LNCaP clone FGC (cell line): ENCODE measurements at regions not wholly inside any gene's neighbourhood (a gene's known extent, or its start where the extent isn't known, plus 50 kb on each side); places are given as distances from the start of the nearest gene placed in this dataset.
A peak's percentile ranks its signal among the peaks of the same experiment; 100 is the strongest.

Experiments
- DNase-seq: peaks from one replicate; pipeline ENCODE4 v3.0.0-alpha.2; 2011; ENCODE audit warnings: low read depth
- H3K4me3 ChIP-seq: 2 replicates; pipeline ENCODE4 v1.5.1; 2011; ENCODE audit warnings: mild to moderate bottlenecking, low read depth, low read length, control low read depth
- TF ChIP-seq, protein P1 (sequence below): IDR thresholded peaks from 2 replicates; pipeline ENCODE4 v1.5.1; 2012; ENCODE audit warnings: mild to moderate bottlenecking; ENCODE audit not compliant: control insufficient read depth, insufficient read depth; ENCODE audit errors: extremely low read depth

DNA sequence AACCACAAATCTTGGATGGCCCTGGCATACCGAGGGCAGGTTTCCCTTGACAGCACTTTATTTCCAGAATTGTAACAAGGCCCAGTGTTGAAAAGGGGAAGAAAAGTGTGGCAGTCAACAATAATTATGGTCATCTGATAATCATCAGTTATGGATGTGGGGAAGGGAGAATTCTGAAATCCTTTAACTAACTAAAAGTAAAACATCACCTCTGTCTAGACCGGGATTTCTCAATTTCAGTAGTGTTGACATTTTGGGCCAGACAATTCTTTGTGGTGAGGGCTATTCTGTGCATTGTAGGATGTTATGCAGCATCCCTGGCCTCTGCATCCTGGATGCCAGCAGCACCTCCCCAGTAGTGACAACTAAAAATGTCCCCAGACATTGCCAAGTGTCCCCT is 140.4 kb downstream of the PSAT1 start:
- TF ChIP-seq, protein P1, sequence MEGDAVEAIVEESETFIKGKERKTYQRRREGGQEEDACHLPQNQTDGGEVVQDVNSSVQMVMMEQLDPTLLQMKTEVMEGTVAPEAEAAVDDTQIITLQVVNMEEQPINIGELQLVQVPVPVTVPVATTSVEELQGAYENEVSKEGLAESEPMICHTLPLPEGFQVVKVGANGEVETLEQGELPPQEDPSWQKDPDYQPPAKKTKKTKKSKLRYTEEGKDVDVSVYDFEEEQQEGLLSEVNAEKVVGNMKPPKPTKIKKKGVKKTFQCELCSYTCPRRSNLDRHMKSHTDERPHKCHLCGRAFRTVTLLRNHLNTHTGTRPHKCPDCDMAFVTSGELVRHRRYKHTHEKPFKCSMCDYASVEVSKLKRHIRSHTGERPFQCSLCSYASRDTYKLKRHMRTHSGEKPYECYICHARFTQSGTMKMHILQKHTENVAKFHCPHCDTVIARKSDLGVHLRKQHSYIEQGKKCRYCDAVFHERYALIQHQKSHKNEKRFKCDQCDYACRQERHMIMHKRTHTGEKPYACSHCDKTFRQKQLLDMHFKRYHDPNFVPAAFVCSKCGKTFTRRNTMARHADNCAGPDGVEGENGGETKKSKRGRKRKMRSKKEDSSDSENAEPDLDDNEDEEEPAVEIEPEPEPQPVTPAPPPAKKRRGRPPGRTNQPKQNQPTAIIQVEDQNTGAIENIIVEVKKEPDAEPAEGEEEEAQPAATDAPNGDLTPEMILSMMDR = no peak
- H3K4me3 ChIP-seq = no peak overlapping the region
- DNase-seq = no peak

DNA sequence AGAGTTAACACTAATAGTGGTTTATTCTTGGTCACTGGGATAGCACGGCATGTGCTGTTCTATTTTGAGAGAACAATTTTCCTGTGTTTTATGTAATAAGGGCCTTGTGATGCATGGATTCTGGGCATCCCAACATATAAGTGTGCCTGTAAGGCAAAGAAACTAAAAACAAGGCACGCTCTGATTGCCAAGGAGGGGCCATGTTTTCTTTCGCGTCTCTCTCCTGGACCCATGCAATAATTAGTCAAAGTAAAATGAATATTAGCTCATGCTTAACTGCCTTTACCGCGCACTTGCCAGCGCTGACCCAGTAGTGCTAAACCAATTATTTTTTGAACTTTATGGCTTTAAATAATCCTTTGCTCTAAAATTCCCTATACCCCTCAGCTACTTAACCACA is 140.9 kb downstream of the PSAT1 start:
- TF ChIP-seq, protein P1 = no peak
- no peak for DNase-seq
- no peak overlapping the region for H3K4me3 ChIP-seq

DNA sequence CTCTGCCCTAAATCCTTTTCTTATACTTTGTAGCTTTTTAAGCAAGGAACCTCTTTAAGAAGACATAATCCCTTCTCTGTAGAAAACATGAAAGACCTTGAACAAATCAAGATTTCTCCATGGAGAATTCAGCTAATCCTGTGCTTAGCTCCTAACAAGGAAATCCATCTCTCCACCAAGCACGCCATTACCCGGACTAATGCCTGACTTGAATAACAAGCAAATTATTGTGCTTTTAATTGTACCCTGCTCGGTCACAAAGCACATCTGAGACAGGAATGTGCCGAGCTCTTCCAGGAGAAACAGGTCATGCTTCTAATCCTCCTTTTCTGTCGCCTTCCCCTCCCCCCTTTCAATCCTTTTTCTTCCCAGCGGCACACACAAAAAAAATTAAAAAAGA is 141.3 kb downstream of the PSAT1 start:
- TF ChIP-seq, protein P1 = no peak
- no peak overlapping the region for H3K4me3 ChIP-seq
- no peak for DNase-seq

DNA sequence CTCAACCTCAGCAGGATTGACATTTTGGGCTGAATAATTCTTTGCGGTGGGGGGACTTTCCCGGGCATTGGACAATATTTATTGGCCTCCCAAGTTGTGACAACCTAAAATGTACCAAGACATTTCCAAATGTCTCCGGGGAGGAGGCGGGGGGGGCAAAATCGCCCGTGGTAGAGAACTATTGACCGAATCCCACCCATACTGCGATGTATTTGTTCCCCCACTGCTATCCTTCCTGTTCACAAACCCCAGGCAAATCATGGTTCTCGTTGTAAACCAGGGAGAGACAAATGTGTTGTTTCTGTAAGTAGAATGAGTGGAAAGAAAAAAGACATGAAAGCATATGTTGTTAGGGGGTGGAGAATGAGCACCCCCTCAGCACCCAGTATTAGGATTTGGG is 141.9 kb downstream of the PSAT1 start:
- H3K4me3 ChIP-seq = no peak overlapping the region
- TF ChIP-seq, protein P1 = no peak
- no peak for DNase-seq

DNA sequence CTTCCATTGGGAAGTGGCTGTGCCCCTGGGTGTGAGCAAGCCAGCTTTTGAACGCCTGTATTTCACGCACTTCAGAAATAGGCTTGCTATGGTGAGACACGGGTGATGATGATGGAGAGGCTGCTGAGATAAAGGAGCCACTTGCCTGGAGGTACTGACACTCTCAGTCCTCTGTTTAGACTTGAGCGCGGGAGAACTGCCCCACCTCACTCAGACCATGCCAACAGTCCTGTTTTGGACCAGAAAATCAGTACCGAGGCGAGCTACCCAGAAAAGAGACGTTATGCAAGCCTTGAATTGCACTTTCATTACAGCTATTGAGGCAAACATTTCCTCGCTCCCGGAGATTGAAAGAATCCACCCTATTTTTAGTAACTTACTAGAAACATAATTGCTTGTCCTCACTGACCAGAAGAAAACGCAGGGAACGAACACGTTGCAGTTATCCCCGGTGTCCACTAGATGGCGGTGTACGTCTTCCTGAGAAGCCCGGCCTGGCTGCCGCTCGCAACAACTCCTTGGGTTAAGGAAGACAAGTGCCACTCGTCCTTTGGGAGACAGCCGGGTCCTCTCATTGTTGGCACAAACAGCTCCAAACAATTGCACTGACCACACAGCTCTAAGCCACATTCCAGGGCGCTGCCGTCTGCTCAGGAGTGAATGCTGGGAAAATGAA is 142.4 kb downstream of the PSAT1 start:
- TF ChIP-seq, protein P1 = peak; percentile 91
- H3K4me3 ChIP-seq = no peak overlapping the region
- peak; percentile 56 for DNase-seq

DNA sequence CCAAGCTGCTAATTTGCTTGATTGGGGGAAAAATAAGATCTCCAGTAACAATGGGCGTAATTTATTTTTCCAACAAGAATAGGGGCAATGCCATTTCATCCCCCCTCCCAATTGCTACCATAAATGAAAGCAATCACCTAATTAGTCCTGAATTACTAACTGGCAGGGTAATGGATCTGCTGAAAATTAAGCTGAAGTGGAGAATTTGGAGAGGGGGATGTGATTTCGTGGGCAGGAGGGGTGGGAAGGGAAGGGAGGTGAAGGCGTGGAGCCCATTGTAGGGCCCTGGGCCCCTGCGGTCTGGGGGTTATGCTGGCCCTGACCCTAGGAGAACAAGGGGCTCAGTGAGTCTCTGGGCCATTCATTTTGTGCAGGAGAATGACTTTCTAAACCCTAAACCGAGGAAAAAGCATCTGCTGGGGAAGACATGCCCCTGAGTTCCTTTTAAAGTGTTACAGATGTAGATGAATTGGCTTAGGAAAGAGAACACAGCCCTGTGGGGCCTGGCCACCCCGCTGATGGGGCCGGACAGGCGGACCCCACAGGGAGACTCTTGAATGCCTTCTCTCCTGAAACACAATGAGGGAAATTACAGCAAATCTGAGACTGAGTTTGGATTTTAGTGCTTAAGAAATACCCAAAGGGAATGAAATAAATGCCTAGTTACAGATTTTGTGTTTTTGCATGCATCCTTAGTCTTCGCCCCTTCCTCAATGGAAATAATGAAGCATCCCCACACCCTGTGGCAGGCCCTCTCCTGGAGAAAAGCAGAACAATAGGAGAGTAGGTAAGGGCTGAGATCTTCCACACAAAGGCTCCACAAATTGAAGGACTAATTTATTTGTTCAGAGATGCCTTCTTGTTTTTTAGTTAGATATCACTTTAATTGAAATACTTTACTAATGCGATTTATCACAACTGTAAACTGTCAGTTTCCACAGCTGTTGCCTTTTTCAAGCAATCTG is 143.2 kb downstream of the PSAT1 start:
- TF ChIP-seq, protein P1 = 0 out of 2 replicates have a peak, but pooled peaks have one; percentile 3
- no peak for DNase-seq
- H3K4me3 ChIP-seq = no peak overlapping the region

DNA sequence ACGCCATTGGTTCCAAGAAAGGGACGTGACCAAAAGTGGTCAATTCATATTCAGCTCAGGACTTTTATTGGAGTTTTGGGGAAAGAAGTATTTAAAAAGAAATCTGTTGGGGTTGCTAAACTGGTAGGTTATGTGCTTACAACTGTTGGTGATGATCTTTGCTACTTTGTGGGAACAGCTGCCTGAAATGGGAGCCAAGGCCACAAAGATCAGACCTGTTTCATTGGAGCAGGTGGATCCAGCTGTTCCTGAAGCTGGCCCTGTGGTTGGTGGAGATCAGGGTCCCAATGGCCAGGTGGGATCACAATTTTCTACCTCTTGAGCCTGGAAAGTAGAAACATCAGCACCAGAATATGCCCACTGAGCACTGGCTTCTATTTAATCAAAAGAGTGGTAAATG is 144.5 kb downstream of the PSAT1 start:
- no peak for DNase-seq
- TF ChIP-seq, protein P1 = no peak
- H3K4me3 ChIP-seq = no peak overlapping the region
